ENCODE measurements at regions not wholly inside any gene's neighbourhood (a gene's known extent, or its start where the extent isn't known, plus 50 kb on each side); places are given as distances from the start of the nearest gene placed in this dataset.

DNA sequence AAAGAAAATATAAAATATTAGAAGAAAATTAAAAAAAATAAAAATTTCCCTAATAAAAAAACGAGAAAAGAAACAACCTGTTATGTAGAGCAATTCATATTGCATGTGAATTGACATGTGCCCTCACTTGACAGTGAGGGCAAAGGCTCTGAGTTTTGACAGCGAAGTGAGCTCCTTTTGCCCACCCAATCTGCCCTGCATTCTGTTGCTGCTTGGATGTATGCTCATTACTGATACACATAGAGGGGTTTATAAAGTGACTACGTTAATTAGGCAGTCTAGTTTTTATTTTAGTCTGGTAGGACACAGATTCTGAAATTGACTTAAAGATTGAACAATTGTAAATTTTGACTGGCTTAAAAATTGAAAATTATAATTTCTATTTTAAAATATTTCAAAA is 949.4 kb downstream of the TLE4 start:
- no peak for TF ChIP-seq JUND (IDR thresholded peaks at IDR 0.05; ENCODE audit: low read depth)
- in situ Hi-C loops (cut with HindIII; ENCODE audit: low pct_unique_long_range_greater_than_20kb, low sequenced_read_pairs): no loop called here
- DNase-seq (ENCODE audit: low read depth in 1 of 2, low spot score in 1 of 2): no peak

DNA sequence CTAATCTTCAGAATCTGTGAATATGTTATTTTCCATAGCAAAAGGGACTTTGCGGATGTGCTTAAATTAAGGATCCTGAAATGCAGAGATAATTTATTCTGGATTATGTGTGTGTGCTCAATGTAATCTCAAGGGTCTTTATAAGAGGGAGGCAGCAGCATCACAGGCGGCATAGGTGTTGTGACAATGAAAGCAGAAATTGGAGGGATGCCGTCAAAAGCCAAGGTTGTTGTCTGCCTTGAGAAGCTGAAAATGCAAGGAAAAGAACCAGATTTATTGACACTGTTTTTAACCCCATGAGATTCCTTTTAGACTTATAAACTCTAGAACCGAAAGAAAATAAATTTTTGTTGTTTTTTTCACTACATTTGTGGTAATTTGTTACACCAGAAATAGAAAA is 948.5 kb downstream of the TLE4 start:
- no peak for DNase-seq (ENCODE audit: low read depth in 1 of 2, low spot score in 1 of 2)
- in situ Hi-C loops (cut with HindIII; ENCODE audit: low pct_unique_long_range_greater_than_20kb, low sequenced_read_pairs): no loop called here
- no peak for TF ChIP-seq JUND (IDR thresholded peaks at IDR 0.05; ENCODE audit: low read depth)

DNA sequence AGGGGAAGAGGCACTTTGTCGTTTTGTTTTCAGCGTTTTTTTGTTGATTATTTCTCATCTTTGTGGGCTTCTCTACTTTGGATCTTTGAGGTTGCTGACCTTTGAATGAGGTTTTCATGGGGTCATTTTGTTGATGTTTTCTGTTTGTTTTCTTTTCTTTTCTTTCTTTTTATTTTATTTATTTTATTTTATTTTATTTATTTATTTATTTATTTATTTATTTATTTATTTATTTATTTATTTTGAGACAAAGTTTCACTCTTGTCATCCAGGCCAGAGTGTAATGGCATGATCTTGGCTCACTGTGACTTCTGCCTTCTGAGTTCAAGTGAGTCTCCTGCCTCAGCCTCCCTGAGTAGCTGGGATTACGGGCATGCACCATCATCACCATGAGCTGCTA is 946.7 kb downstream of the TLE4 start:
- TF ChIP-seq JUND (IDR thresholded peaks at IDR 0.05; ENCODE audit: low read depth): no peak
- DNase-seq (ENCODE audit: low read depth in 1 of 2, low spot score in 1 of 2): no peak
- in situ Hi-C loops (cut with HindIII; ENCODE audit: low pct_unique_long_range_greater_than_20kb, low sequenced_read_pairs): no loop called here

DNA sequence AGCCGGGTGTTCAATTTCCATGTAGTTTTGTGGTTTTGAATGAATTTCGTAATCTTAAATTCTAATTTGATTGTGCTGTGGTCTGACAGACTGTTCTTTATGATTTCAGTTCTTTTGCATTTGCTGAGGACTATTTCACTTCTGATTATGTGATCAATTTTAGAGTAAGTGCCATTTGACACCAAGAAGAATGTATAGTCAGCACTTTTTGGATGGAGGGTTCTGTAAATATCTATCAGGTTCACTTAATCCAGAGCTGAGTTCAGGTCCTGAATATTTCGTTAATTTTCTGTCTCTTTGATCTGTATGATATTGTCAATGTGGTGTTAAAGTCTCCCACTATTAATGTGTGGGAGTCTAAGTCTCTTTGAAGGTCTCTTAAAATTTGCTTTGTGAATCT is 944.9 kb downstream of the TLE4 start:
- in situ Hi-C loops (cut with HindIII; ENCODE audit: low pct_unique_long_range_greater_than_20kb, low sequenced_read_pairs): no loop called here
- no peak for TF ChIP-seq JUND (IDR thresholded peaks at IDR 0.05; ENCODE audit: low read depth)
- no peak for DNase-seq (ENCODE audit: low read depth in 1 of 2, low spot score in 1 of 2)

DNA sequence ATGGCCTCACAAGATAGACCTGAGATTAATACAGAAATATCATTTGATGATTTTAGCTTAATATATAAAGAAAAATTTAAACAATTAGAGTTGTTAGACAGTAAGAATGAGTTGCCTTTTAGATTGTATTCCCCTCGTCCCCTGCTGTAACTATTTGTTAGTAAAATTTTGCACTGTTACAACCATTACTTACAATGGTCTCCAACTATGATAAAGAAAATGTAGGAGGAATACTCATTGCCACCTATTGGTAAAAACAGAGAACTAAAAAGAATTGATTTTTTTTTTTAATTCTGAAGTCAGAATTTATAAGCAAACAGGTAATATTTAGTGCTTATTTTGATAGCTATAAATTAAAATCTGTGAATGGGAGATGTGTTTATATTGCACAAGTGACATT is 937.6 kb downstream of the TLE4 start:
- in situ Hi-C loops (cut with HindIII; ENCODE audit: low pct_unique_long_range_greater_than_20kb, low sequenced_read_pairs): no loop called here
- DNase-seq (ENCODE audit: low read depth in 1 of 2, low spot score in 1 of 2): no peak
- TF ChIP-seq JUND (IDR thresholded peaks at IDR 0.05; ENCODE audit: low read depth): no peak

DNA sequence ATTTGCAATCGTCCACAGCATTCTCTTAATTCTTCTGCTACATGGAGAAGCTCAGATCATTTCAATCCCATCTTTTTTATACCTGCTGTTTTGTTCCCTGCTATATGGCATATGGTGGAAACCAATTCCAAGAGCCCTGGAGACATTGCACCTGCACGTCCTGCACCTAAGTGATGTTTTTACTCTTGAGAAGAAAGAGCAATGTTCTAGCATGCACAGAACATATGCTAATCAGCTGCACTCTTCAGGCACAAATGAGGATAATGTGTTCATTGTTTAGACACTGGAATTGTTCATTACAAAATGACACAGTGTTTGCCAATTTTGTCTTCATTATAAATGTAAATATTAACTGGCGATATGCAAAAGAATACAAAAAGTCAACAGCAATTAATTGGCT is 935.8 kb downstream of the TLE4 start:
- no peak for TF ChIP-seq JUND (IDR thresholded peaks at IDR 0.05; ENCODE audit: low read depth)
- in situ Hi-C loops (cut with HindIII; ENCODE audit: low pct_unique_long_range_greater_than_20kb, low sequenced_read_pairs): no loop called here
- DNase-seq (ENCODE audit: low read depth in 1 of 2, low spot score in 1 of 2): no peak

DNA sequence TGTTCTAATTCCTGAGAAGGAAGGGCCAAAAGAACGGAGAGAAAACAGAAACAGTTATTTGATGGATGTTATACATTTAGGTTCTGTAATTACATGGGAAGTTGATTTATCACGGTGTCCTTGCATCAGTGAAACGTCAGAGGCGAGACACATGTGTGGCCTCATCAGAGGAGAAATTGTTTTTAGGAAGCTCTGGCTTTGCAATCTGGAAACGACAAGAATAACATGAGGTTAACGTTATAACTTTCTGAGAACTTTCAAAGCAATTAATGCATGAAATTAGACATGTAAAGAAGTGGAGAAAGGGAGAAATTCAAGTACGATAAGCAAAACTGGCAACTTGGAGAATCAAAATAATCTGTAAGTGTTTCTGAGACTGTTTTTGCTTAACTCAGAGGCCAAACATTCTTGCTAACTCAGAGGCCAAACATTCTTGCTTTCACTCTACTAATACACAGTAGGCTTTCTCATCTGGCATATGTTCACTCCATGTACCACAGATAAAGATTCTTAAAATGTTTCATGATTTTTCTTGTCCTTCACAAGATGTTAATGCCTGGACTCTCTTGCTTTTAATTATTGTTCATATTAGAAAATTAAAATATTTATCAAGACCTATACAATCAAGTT is 933.0 kb downstream of the TLE4 start:
- DNase-seq (ENCODE audit: low read depth in 1 of 2, low spot score in 1 of 2): no peak
- in situ Hi-C loops (cut with HindIII; ENCODE audit: low pct_unique_long_range_greater_than_20kb, low sequenced_read_pairs): no loop called here
- TF ChIP-seq JUND (IDR thresholded peaks at IDR 0.05; ENCODE audit: low read depth): no peak

DNA sequence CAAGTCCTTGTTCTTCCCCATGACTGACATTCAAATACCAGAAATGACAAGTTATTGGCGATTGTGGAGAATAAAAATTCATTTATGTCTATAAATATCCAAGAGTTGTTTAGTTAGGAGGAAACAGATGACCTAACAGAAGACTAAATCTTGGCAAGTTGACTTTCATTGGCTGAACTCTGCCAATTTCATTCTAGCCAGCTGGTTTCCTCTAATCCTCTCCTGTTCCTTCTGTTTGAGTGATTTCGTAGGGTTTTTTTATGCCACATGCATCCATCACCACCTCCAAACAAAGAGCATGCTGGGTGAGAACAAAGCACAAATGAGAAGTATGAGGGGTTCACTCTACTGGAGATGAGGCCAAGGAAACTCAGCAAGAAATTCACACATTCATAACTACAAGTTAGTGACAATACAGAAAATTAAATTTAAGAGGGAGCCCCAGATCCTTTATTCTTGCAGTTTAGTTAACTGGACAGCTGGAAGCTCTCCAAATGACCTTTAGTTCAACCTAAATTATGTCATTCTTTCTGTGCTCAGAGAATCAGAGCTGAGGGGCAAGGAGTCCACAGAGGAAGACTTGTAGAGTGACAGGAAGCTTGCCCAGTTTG is 932.0 kb downstream of the TLE4 start:
- no peak for TF ChIP-seq JUND (IDR thresholded peaks at IDR 0.05; ENCODE audit: low read depth)
- in situ Hi-C loops (cut with HindIII; ENCODE audit: low pct_unique_long_range_greater_than_20kb, low sequenced_read_pairs): no loop called here
- no peak for DNase-seq (ENCODE audit: low read depth in 1 of 2, low spot score in 1 of 2)

DNA sequence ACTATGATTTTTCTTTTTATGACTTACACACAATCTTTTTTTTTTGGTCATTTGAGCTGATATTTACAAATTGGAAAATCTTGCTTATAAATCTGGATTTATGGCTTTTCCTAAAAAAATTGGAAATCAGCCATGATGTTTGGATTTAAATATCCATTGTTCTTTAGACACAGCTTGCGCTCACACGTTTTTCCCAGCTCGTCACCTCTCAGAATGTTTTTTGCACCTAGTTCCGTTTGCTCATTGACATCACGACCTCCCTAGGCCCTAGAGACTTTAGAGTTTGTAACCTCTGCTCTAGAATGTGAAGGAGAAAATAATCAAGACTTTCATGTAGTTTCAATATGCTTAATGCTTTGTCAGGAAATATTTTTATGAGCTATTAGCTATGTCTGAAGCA is 930.5 kb downstream of the TLE4 start:
- in situ Hi-C loops (cut with HindIII; ENCODE audit: low pct_unique_long_range_greater_than_20kb, low sequenced_read_pairs): no loop called here
- no peak for DNase-seq (ENCODE audit: low read depth in 1 of 2, low spot score in 1 of 2)
- TF ChIP-seq JUND (IDR thresholded peaks at IDR 0.05; ENCODE audit: low read depth): no peak

DNA sequence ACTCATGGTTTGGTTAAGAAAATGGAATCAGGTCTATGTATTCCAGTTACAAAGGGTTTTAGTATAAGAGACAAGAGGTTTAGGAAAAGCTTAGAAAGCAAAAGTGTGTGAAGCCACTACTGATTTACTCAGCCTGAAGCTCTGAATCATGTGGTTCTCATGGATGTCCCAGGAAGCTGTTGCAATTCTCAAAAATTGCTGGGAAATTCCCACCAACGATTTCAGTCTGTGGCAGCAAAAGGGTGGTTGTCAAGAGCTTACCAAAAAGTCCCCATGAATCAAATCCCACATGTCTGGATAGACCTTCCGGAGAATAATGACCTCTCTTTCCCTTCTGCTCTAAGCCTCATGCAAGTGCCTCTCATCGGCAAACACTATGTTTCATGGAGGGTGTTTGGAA is 929.9 kb downstream of the TLE4 start:
- TF ChIP-seq JUND (IDR thresholded peaks at IDR 0.05; ENCODE audit: low read depth): no peak
- in situ Hi-C loops (cut with HindIII; ENCODE audit: low pct_unique_long_range_greater_than_20kb, low sequenced_read_pairs): no loop called here
- no peak for DNase-seq (ENCODE audit: low read depth in 1 of 2, low spot score in 1 of 2)

DNA sequence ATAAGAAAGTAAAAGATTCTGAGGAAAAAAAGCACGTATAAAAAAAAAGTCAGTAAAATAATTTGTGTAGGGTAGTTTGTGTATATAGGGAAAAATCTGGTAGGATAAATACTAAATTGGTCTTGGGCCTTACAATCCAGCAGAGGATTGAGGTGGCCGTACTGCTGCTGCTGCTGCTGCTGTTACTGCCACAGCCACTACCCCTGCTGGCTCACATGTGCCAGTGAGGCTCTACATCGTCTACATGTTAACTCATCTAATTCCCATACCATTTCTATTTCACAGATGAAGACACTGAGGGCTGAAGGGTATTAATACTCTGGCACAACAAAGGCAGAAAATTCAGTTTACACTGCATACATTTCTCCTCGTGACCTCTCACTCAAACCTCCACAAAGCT is 928.5 kb downstream of the TLE4 start:
- in situ Hi-C loops (cut with HindIII; ENCODE audit: low pct_unique_long_range_greater_than_20kb, low sequenced_read_pairs): no loop called here

DNA sequence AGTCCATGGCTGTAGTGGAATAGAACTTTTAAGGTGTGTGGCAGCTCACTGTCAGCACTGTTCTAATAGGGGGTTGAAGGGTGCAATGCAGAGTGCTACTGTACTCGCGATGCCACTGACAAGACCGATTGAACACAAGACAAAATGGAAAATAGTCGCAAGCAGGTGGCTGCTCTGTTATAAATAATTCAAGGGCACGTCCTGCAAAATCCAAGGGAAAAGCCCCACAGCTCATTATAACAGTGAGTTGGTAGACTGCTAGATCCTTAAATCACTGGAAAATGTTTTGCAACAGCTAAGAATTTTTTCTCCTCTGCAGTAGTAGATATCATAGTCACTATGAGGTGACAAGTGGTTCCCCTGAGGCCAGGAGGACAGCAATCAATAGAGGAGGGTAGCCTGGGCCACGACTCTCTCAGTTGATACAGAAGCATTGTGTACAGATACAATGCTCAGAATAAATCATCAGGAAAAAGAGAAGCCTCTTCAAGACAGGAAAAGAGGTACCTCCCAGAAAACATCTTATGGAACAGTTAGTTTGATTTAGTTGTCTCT is 926.3 kb downstream of the TLE4 start:
- TF ChIP-seq JUND (IDR thresholded peaks at IDR 0.05; ENCODE audit: low read depth): no peak
- no peak for DNase-seq (ENCODE audit: low read depth in 1 of 2, low spot score in 1 of 2)
- in situ Hi-C loops (cut with HindIII; ENCODE audit: low pct_unique_long_range_greater_than_20kb, low sequenced_read_pairs): no loop called here

More for the DNA sequence above, 928.5 kb downstream of the TLE4 start:
- no peak for DNase-seq (ENCODE audit: low read depth in 1 of 2, low spot score in 1 of 2)
- TF ChIP-seq JUND (IDR thresholded peaks at IDR 0.05; ENCODE audit: low read depth): no peak

DNA sequence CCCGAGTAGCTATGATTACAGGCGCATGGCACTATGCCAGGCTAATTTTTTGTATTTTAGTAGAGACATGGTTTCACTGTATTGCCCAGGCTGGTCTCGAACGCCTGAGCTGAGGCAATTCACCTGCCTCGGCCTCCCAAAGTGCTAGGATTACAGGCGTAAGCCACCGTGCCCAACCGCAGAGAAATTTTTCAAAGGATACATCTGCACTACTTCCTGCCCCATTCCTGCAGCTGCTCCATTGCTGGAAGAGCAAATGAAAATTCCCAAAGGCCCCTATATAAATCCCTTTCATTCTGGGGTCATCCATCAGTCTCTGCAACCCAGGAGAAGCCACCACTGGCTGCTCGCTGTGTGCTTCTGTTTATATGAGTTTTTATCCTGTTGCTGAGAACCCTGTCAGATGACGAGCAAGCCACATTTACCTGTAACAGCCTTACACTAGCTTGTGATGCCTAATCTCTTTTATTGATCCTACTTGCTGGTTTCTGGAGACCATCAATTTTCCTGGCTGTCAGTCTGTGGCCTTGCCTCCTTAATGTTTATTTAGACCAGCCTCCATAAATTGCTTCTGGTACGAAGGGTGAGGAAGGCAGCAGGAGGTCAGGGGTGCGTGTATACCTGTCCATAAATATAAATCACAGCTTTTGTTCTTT is 925.3 kb downstream of the TLE4 start:
- no peak for DNase-seq (ENCODE audit: low read depth in 1 of 2, low spot score in 1 of 2)

More for the DNA sequence above, 925.3 kb downstream of the TLE4 start:
- TF ChIP-seq JUND (IDR thresholded peaks at IDR 0.05; ENCODE audit: low read depth): no peak
- in situ Hi-C loops (cut with HindIII; ENCODE audit: low pct_unique_long_range_greater_than_20kb, low sequenced_read_pairs): no loop called here
